HCT116 (cell line): ENCODE measurements at regions not wholly inside any gene's neighbourhood (a gene's known extent, or its start where the extent isn't known, plus 50 kb on each side); places are given as distances from the start of the nearest gene placed in this dataset.

Experiments used
- ATAC-seq: fragments of 200-7000 bp; cut with Tn5 transposase; 2 replicates; pipeline ENCODE4 v1.9.1; 2020; ENCODE audit warnings: mild to moderate bottlenecking, moderate library complexity
- BruUV-seq: library from RNA; stranded (reverse); fragments of 400-500 nt; replicated peaks from 2 replicates; lab custom pipeline; 2021; lab: Mats Ljungman, UMichigan
- CTCF ChIA-PET: fragments of 300-600 bp; sonication (Branson Sonifier 250); formaldehyde crosslinking; loops from one replicate; lab custom pipeline; 2021; ENCODE audit warnings: antibody characterized with exemption; lab: Charles Lee
- POLR2A ChIA-PET: fragments of 300-600, 350-600 bp; sonication (Branson Sonifier 250); formaldehyde crosslinking; loops from one replicate; lab custom pipeline; 2021; ENCODE audit warnings: antibody characterized with exemption; lab: Charles Lee
- RAD21 ChIA-PET, 2 experiments: fragments of 300-600 bp; sonication (Branson Sonifier 250); formaldehyde crosslinking; loops; one replicate each; lab custom pipeline; 2023; ENCODE audit warnings: low total read pairs in 2 of 2; ENCODE audit not compliant: uncharacterized antibody in 2 of 2, unreplicated experiment in 2 of 2, low non-redundant PET in 1 of 2; lab: Charles Lee
- DNase-seq: peaks from one replicate; pipeline ENCODE4 v3.0.0-alpha.2; 2010; ENCODE audit warnings: low read depth, low spot score
- H2AFZ ChIP-seq: fragments of 200-600 bp; shearing (Covaris generic), sonication (generic); 2 replicates; pipeline ENCODE4 v1.6.1; 2017; ENCODE audit warnings: low read depth, mixed run types, mixed read lengths, antibody characterized with exemption, low read length; ENCODE audit not compliant: poor library complexity, severe bottlenecking
- H3K27ac ChIP-seq: 2 replicates; pipeline ENCODE4 v1.5.1; 2012; ENCODE audit warnings: low read depth, low read length
- H3K27me3 ChIP-seq: fragments of 200-600 bp; sonication (generic); 2 replicates; pipeline ENCODE4 v1.6.1; 2016; ENCODE audit warnings: mixed run types, low read length, mixed read lengths; ENCODE audit not compliant: insufficient read depth
- H3K36me3 ChIP-seq, 2 experiments: fragments of 200-500 bp in 1 of 2; fragments of 200-600 bp in 1 of 2; sonication (Bioruptor generic) in 1 of 2; sonication (generic) in 1 of 2; 2 replicates each; pipeline versions ENCODE4 v1.5.1 to v1.6.1; 2014 to 2016; ENCODE audit warnings: low read length in 2 of 2, inconsistent platforms in 1 of 2, mixed read lengths in 1 of 2, mixed run types in 1 of 2; ENCODE audit not compliant: insufficient read depth in 2 of 2, control insufficient read depth in 1 of 2
- H3K4me1 ChIP-seq, 2 experiments: fragments of 200-600 bp in 1 of 2; sonication (generic) in 1 of 2; 2 replicates each; pipeline versions ENCODE4 v1.5.1 to v1.6.1; 2012 to 2017; ENCODE audit warnings: low read length in 2 of 2, inconsistent platforms in 1 of 2, mild to moderate bottlenecking in 1 of 2, mixed read lengths in 1 of 2, mixed run types in 1 of 2, moderate library complexity in 1 of 2; ENCODE audit not compliant: insufficient read depth in 2 of 2, control insufficient read depth in 1 of 2
- H3K4me2 ChIP-seq: fragments of 200-600 bp; sonication (generic); 2 replicates; pipeline ENCODE4 v1.6.1; 2017; ENCODE audit warnings: mixed run types, low read length, mixed read lengths
- H3K4me3 ChIP-seq, 2 experiments: fragments of 200-600 bp in 1 of 2; sonication (generic) in 1 of 2; replicated peaks in 1 of 2; 2 replicates each; pipeline ENCODE4 v1.5.1; 2011 to 2016; ENCODE audit warnings: low read length in 2 of 2, control low read depth in 1 of 2, low read depth in 1 of 2, mild to moderate bottlenecking in 1 of 2, mixed read lengths in 1 of 2, mixed run types in 1 of 2
- H3K79me2 ChIP-seq: fragments of 200-600 bp; sonication (generic); 2 replicates; pipeline ENCODE4 v1.6.1; 2017; ENCODE audit warnings: mild to moderate bottlenecking, mixed run types, low read length, moderate library complexity, mixed read lengths; ENCODE audit not compliant: insufficient read depth
- H3K9ac ChIP-seq: fragments of 200-600 bp; sonication (generic); 2 replicates; pipeline ENCODE4 v1.6.1; 2016; ENCODE audit warnings: low read length, mixed read lengths
- H3K9me2 ChIP-seq: fragments of 200-600 bp; sonication (generic), shearing (Covaris generic); 2 replicates; pipeline ENCODE4 v1.6.1; 2017; ENCODE audit warnings: mixed run types, mild to moderate bottlenecking, moderate library complexity; ENCODE audit not compliant: insufficient read depth
- H3K9me3 ChIP-seq, 2 experiments: fragments of 200-500 bp in 1 of 2; fragments of 200-600 bp in 1 of 2; sonication (Bioruptor generic) in 1 of 2; sonication (generic) in 1 of 2; 2 replicates each; pipeline ENCODE4 v1.6.1; 2014 to 2017; ENCODE audit warnings: low read length in 2 of 2, mixed read lengths in 2 of 2, inconsistent platforms in 1 of 2, low read depth in 1 of 2, mild to moderate bottlenecking in 1 of 2, mixed run types in 1 of 2, moderate library complexity in 1 of 2; ENCODE audit not compliant: control insufficient read depth in 1 of 2, insufficient read depth in 1 of 2
- H4K20me1 ChIP-seq: fragments of 200-600 bp; sonication (generic), shearing (Covaris generic); 2 replicates; pipeline ENCODE4 v1.6.1; 2017; ENCODE audit warnings: mixed run types, mild to moderate bottlenecking, moderate library complexity; ENCODE audit not compliant: insufficient read depth
- EZH2 ChIP-seq: fragments of 200-600 bp; sonication (generic); IDR thresholded peaks from 2 replicates; pipeline ENCODE4 v1.6.1; 2017; ENCODE audit warnings: antibody characterized with exemption, mixed run types
- FOSL1 ChIP-seq: IDR thresholded peaks from 2 replicates; pipeline ENCODE4 v1.6.1; 2012; ENCODE audit warnings: low read depth
- POLR2A ChIP-seq: IDR thresholded peaks from 2 replicates; pipeline ENCODE4 v1.7.0; 2011; ENCODE audit warnings: borderline replicate concordance; ENCODE audit not compliant: insufficient read depth, insufficient read length; ENCODE audit errors: extremely low read depth
- SP1 ChIP-seq: IDR thresholded peaks from 2 replicates; pipeline ENCODE4 v1.6.1; 2012; ENCODE audit warnings: low read depth
- SRF ChIP-seq: IDR thresholded peaks from 2 replicates; pipeline ENCODE4 v1.6.1; 2012; ENCODE audit warnings: low read depth
- intact Hi-C: fragments of 100-400 bp; cut with micrococcal nuclease; formaldehyde crosslinking; loops from 2 replicates; pipeline ENCODE4 v1.10.0; 2022
- TF ChIP-seq, protein P1 (sequence below): IDR thresholded peaks from 2 replicates; pipeline ENCODE4 v1.6.1; 2011; ENCODE audit warnings: mild to moderate bottlenecking, low read length, moderate library complexity; ENCODE audit not compliant: insufficient replicate concordance; ENCODE audit errors: extremely low read depth
- TF ChIP-seq, protein P2 (sequence below): IDR thresholded peaks from 2 replicates; pipeline ENCODE4 v1.6.1; 2012
- TF ChIP-seq, protein P3 (sequence below): IDR thresholded peaks from 2 replicates; pipeline ENCODE4 v1.6.1; 2012

DNA sequence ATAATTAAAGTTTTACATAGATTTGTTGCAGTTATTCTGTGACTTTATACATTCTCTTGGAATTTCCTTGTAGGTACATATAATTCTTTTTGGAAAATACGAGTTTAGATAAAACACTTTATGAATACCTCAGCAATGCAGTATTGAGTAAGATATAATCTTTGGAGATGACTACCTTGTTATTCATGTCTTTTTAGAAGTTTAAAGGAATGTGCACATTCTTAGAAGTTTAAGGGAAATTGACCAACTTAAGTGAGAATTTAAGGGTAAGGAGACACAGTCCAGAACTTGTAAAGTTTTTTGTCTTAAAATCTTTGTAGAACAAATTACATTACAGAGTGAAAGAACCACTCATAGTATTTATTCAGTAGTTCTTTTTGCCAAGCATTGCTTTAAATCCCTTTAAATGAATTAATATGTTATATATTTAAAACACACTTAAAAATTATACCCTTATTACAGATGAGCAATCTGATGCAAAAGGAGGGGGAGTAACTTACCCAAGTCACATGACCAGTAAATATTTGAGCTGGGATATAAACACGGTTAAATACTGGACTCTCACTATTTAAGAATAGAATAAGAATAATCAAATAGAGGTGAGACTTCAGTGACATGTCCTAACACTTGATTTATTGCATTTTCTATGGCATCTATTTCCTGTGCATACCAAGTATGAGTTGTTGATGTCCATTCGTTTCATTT, 139.5 kb upstream of the FERD3L start:
- Histone ChIP-seq H3K27ac (no peak overlapping the region), H3K9ac (no peak overlapping the region), H3K79me2 (no peaks in the 10 kb centered on the region), H3K27me3 (no peaks in the 10 kb centered on the region), H4K20me1 (no peaks in the 10 kb centered on the region), H3K4me2 (no peak overlapping the region), H3K9me3 (no peaks in the 10 kb centered on the region), H2AFZ (peak overlapping the region; percentile 12), H3K9me2 (no peaks in the 10 kb centered on the region), H3K36me3 (no peaks in the 10 kb centered on the region), H3K4me1 (no peaks in the 10 kb centered on the region), H3K4me3 (no peak overlapping the region)
- ChIA-PET POLR2A (no interaction called here), RAD21 (no interaction called here), CTCF (no interaction called here)
- intact Hi-C loops, result no loop called here
- no peak for TF ChIP-seq EZH2
- no peak for TF ChIP-seq SP1
- ATAC-seq (no peak), DNase-seq (no peak)
- no TSS peak for BruUV-seq

DNA sequence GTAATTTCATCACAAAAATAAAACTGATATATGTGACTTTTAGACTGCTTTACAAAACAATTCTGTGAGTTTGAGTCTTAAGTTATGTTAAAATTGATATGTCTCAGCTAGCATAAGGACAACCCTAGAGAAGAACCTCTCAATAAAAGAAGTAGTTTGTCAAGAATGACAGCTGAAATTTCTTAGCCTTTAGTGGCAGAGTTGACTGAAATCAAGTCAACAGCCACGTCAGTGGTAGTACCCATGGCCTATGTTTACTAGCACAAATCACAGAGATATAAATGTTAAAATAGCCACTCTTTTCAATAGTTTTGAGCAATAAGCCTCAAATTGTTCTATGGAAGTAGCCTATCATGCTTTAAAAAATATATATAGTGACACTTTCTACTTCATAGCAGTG, 138.9 kb upstream of the FERD3L start:
- Histone ChIP-seq H3K9me2 (no peaks in the 10 kb centered on the region), H3K9ac (no peak overlapping the region), H3K27me3 (no peaks in the 10 kb centered on the region), H3K4me2 (no peak overlapping the region), H4K20me1 (no peaks in the 10 kb centered on the region), H3K4me1 (no peaks in the 10 kb centered on the region), H2AFZ (no peak overlapping the region), H3K36me3 (no peaks in the 10 kb centered on the region), H3K27ac (no peak overlapping the region), H3K79me2 (no peaks in the 10 kb centered on the region), H3K4me3 (no peak overlapping the region), H3K9me3 (no peaks in the 10 kb centered on the region)
- BruUV-seq, result no TSS peak
- ChIA-PET POLR2A (no interaction called here), CTCF (no interaction called here), RAD21 (no interaction called here)
- intact Hi-C loops, result no loop called here
- ATAC-seq, result no peak
- DNase-seq, result no peak
- TF ChIP-seq SRF, result no peak
- TF ChIP-seq POLR2A, result no peak
- TF ChIP-seq, protein P1, sequence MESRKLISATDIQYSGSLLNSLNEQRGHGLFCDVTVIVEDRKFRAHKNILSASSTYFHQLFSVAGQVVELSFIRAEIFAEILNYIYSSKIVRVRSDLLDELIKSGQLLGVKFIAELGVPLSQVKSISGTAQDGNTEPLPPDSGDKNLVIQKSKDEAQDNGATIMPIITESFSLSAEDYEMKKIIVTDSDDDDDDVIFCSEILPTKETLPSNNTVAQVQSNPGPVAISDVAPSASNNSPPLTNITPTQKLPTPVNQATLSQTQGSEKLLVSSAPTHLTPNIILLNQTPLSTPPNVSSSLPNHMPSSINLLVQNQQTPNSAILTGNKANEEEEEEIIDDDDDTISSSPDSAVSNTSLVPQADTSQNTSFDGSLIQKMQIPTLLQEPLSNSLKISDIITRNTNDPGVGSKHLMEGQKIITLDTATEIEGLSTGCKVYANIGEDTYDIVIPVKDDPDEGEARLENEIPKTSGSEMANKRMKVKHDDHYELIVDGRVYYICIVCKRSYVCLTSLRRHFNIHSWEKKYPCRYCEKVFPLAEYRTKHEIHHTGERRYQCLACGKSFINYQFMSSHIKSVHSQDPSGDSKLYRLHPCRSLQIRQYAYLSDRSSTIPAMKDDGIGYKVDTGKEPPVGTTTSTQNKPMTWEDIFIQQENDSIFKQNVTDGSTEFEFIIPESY, result no peak
- no peak for TF ChIP-seq EZH2
- TF ChIP-seq FOSL1, result no peak
- TF ChIP-seq, protein P2, sequence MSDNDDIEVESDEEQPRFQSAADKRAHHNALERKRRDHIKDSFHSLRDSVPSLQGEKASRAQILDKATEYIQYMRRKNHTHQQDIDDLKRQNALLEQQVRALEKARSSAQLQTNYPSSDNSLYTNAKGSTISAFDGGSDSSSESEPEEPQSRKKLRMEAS, result no peak
- TF ChIP-seq, protein P3, sequence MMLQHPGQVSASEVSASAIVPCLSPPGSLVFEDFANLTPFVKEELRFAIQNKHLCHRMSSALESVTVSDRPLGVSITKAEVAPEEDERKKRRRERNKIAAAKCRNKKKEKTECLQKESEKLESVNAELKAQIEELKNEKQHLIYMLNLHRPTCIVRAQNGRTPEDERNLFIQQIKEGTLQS, result no peak
